A673 (cell line): ENCODE measurements at regions not wholly inside any gene's neighbourhood (a gene's known extent, or its start where the extent isn't known, plus 50 kb on each side); places are given as distances from the start of the nearest gene placed in this dataset.

Experiments
- EZH2 ChIP-seq: fragments of 200-600 bp; sonication (generic); IDR thresholded peaks from 2 replicates; pipeline ENCODE4 v1.6.1; 2017; ENCODE audit warnings: borderline replicate concordance, low read depth, mild to moderate bottlenecking, mixed read lengths, antibody characterized with exemption, low read length; ENCODE audit not compliant: poor library complexity, severe bottlenecking
- TF ChIP-seq, protein P1 (sequence below): fragments of 300-800, 200-600 bp; sonication (generic); conservative IDR thresholded peaks from 2 replicates; pipeline ENCODE4 v1.5.1; 2017; ENCODE audit warnings: low read depth, mild to moderate bottlenecking, antibody characterized with exemption, low read length, moderate library complexity, mixed read lengths

GRCh38 chr17:56057869-56058268 is 95.4 kb upstream of the ANKFN1 start:
- TF ChIP-seq, protein P1, sequence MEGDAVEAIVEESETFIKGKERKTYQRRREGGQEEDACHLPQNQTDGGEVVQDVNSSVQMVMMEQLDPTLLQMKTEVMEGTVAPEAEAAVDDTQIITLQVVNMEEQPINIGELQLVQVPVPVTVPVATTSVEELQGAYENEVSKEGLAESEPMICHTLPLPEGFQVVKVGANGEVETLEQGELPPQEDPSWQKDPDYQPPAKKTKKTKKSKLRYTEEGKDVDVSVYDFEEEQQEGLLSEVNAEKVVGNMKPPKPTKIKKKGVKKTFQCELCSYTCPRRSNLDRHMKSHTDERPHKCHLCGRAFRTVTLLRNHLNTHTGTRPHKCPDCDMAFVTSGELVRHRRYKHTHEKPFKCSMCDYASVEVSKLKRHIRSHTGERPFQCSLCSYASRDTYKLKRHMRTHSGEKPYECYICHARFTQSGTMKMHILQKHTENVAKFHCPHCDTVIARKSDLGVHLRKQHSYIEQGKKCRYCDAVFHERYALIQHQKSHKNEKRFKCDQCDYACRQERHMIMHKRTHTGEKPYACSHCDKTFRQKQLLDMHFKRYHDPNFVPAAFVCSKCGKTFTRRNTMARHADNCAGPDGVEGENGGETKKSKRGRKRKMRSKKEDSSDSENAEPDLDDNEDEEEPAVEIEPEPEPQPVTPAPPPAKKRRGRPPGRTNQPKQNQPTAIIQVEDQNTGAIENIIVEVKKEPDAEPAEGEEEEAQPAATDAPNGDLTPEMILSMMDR, result no peak
- TF ChIP-seq EZH2, result no peak
